ENCODE measurements at regions not wholly inside any gene's neighbourhood (a gene's known extent, or its start where the extent isn't known, plus 50 kb on each side); places are given as distances from the start of the nearest gene placed in this dataset.

DNA sequence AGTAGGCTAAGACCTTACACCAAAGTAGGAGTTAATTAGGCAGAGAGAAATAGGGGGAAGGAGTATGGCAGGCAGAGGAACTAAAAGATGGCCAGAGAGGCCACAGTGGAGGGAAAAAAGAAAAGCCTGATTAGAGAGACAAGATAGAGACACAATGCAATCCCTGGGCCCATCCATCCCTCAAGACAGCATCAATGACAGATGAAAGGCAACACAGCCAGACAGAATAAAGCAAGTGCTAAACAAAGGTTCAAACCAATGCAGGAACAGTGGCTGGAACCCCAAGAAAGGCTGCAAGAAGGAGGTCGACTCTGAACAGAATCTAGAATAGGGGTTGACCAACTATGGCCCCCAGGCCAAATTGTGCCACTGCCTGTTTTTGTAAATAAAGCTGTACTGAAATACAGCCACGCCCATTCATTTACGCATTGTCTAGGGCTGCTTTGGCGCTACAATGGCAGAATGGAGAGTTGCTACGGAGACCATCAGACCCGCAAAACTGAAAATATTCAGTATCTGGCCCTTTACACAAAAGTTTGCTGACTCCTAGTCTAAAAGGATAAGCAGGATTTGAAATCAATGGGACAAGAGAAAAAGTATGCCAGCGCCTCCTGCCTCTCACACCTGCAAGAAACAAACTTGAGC is 473.3 kb upstream of the PSMD7 start:
- no peaks in the 10 kb centered on the region for H3K36me3 ChIP-seq

DNA sequence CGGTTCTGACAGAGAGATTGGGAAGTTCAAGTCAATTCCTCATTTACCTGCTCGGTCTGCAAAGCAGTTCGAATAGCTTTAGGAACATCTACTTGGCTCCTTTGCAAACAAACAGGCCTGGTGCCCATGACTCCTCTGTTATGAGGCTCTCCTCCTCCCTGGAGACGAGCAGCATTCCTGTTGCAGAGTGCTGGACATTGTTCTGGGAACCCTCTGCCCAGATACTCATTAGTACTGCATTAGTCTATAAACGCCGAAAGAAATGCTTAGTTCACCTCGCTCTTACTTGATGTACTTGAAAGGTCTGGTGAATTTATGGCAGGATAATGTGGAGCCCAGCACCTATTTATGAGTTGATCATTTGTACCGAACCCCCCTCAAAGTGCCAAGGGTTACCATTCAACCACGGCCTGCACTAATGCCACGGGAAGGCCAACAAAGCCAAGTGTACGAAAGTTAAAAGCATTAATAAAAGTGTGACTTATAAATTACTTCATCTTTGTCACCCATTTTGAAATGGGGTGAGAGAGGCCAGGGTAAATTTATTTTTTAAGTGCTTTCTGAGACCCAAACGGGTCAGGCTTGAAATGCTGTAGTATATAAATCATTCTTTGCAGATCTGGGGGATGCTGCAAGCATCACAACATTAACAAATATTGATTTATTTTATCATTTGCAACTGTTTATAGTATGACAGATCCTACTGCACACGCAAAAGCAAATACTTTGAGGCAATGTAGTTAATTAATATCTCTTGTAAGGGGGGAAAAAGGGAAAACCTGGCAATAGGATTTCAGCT is 478.9 kb upstream of the PSMD7 start:
- Histone ChIP-seq H3K9me3 (no peaks in the 10 kb centered on the region), H3K27ac (no peak overlapping the region), H3K36me3 (no peaks in the 10 kb centered on the region), H3K9ac (no peak overlapping the region), H3K27me3 (no peaks in the 10 kb centered on the region), H3K4me3 (no peak overlapping the region), H3K4me2 (no peak overlapping the region), H4K20me1 (no peaks in the 10 kb centered on the region), H3K4me1 (no peaks in the 10 kb centered on the region)
- no peak for TF ChIP-seq Cebpa-rat (IDR thresholded peaks at IDR 0.05)

More for the DNA sequence above, 473.3 kb upstream of the PSMD7 start:
- Histone ChIP-seq H3K4me1 (no peaks in the 10 kb centered on the region), H3K9ac (no peak overlapping the region), H3K4me3 (no peak overlapping the region), H3K27ac (no peak overlapping the region), H3K27me3 (no peaks in the 10 kb centered on the region), H3K9me3 (no peaks in the 10 kb centered on the region), H3K4me2 (no peak overlapping the region), H4K20me1 (no peaks in the 10 kb centered on the region)
- TF ChIP-seq Cebpa-rat (IDR thresholded peaks at IDR 0.05), result no peak

DNA sequence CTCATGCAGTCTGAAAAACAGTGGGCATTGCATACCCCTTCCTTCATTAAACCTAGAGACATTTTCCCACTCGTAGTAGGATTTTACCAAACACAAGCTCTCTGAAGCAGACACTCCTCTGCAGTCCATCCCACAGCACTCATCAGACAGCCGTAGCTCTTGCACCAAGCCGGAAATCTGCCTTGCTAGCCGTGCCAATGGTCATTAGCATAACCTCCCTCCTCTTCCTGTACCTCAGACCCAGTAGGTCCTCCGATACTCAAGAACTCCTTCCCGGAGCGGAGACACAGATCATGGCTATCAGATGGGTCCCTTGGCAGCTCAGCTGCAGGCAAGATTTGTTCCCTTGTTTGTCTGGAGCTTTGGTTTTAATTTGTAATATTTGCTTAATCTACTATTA is 483.1 kb upstream of the PSMD7 start:
- Histone ChIP-seq H3K4me2 (no peak overlapping the region), H3K27ac (no peak overlapping the region), H3K27me3 (no peaks in the 10 kb centered on the region), H3K36me3 (no peaks in the 10 kb centered on the region), H4K20me1 (no peaks in the 10 kb centered on the region), H3K4me3 (no peak overlapping the region), H3K4me1 (no peaks in the 10 kb centered on the region), H3K9me3 (no peaks in the 10 kb centered on the region), H3K9ac (no peak overlapping the region)
- TF ChIP-seq Cebpa-rat (IDR thresholded peaks at IDR 0.05), result no peak

- no peak for TF ChIP-seq Cebpa-rat (IDR thresholded peaks at IDR 0.05)
- no peaks in the 10 kb centered on the region for H3K4me1 ChIP-seq
- no peaks in the 10 kb centered on the region for H3K9me3 ChIP-seq
- H3K4me2 ChIP-seq, result no peak overlapping the region
- H4K20me1 ChIP-seq, result no peaks in the 10 kb centered on the region
- H3K27ac ChIP-seq, result no peak overlapping the region
- H3K36me3 ChIP-seq, result no peaks in the 10 kb centered on the region
- H3K9ac ChIP-seq, result no peak overlapping the region
- H3K4me3 ChIP-seq, result no peak overlapping the region
- H3K27me3 ChIP-seq, result no peaks in the 10 kb centered on the region
Measured at GRCh38 chr16:73804456-73804855, 492.2 kb upstream of the PSMD7 start.

- no peak overlapping the region for H3K27ac ChIP-seq
- no peaks in the 10 kb centered on the region for H4K20me1 ChIP-seq
- H3K9me3 ChIP-seq, result no peaks in the 10 kb centered on the region
- no peak overlapping the region for H3K4me3 ChIP-seq
- H3K4me1 ChIP-seq, result no peaks in the 10 kb centered on the region
- TF ChIP-seq Cebpa-rat (IDR thresholded peaks at IDR 0.05), result no peak
- H3K9ac ChIP-seq, result no peak overlapping the region
- no peaks in the 10 kb centered on the region for H3K36me3 ChIP-seq
- H3K27me3 ChIP-seq, result no peaks in the 10 kb centered on the region
- no peak overlapping the region for H3K4me2 ChIP-seq
Measured at GRCh38 chr16:73798471-73798870, 498.1 kb upstream of the PSMD7 start.

DNA sequence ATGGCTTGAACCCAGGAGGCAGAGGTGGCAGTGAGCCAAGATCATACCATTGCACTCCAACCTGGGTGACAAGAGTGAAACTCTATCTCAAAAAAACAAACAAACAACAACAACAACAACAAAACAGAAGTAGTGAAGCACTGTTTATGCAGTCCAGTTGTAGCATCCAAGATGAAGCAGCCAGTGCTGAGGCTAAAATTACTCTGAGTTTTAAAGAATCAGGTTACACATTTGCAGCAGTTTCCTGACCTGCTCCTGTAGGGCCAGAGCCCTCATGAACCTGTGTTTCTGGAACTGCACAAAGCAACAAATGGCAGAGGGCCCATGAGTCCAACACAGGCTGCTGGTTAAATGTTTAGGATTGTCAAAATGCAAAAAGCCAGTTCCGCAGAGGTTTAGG is 499.5 kb upstream of the PSMD7 start:
- no peak overlapping the region for H3K4me2 ChIP-seq
- no peaks in the 10 kb centered on the region for H3K4me1 ChIP-seq
- H3K27me3 ChIP-seq, result no peaks in the 10 kb centered on the region
- H4K20me1 ChIP-seq, result no peaks in the 10 kb centered on the region
- TF ChIP-seq Cebpa-rat (IDR thresholded peaks at IDR 0.05), result no peak
- H3K36me3 ChIP-seq, result no peaks in the 10 kb centered on the region
- no peak overlapping the region for H3K27ac ChIP-seq
- no peaks in the 10 kb centered on the region for H3K9me3 ChIP-seq
- H3K9ac ChIP-seq, result no peak overlapping the region
- H3K4me3 ChIP-seq, result no peak overlapping the region

- H4K20me1 ChIP-seq, result no peaks in the 10 kb centered on the region
- no peaks in the 10 kb centered on the region for H3K9me3 ChIP-seq
- no peak overlapping the region for H3K27ac ChIP-seq
- no peak overlapping the region for H3K4me3 ChIP-seq
- H3K4me2 ChIP-seq, result no peak overlapping the region
- no peaks in the 10 kb centered on the region for H3K27me3 ChIP-seq
- no peaks in the 10 kb centered on the region for H3K36me3 ChIP-seq
- no peak overlapping the region for H3K9ac ChIP-seq
- no peak for TF ChIP-seq Cebpa-rat (IDR thresholded peaks at IDR 0.05)
- H3K4me1 ChIP-seq, result no peaks in the 10 kb centered on the region
Measured at GRCh38 chr16:73796241-73796640, 500.4 kb upstream of the PSMD7 start.

DNA sequence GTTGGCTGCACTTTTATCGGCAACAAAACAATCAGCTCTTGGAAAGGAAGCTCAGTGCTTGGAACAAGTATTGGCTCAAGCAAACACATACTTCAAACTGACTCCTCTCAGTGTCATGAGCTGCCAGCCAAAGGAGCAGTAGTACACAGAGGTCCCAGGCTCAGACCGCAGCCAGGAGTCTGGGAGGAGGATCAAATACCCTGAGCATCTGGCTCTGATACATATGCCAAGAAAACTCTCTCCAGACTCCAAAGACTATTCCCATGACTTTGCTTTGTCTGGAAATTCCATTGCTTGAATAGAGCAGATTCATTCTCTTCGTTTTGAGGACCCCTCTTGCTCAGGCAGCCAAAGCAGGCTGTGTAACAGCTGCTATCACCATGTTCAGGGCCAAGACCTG is 501.6 kb upstream of the PSMD7 start:
- Histone ChIP-seq H3K27me3 (no peaks in the 10 kb centered on the region), H3K36me3 (no peaks in the 10 kb centered on the region), H3K4me2 (no peak overlapping the region), H3K27ac (no peak overlapping the region), H3K4me3 (no peak overlapping the region), H3K9me3 (no peaks in the 10 kb centered on the region), H4K20me1 (no peaks in the 10 kb centered on the region), H3K9ac (no peak overlapping the region), H3K4me1 (no peaks in the 10 kb centered on the region)
- TF ChIP-seq Cebpa-rat (IDR thresholded peaks at IDR 0.05), result no peak

DNA sequence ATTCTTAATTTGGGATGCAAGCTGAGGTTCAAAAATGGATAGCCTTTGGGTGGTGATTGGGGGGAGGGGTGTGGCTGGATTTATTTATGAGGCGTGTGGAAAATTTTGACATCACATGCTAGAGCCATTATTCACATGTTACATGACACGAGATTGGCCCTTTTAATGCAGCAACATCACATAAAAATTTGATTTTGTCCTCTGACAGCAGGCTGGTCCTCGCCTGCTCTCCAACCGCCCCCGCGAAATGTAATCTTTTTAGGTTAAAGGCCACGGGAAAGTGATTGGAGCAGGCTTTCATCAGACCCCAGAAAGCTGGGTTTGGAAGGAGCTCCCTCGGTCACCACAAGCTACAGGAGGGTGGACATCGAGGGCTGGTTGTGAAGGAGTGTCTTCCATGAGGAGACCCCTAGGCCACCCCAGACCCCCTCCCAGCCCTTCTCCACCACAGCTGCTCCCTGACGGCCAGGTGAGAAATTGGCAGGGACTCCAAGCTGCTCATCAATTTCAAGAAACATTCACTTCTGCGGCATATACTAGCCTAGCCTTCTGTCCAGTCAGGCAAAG is 502.7 kb upstream of the PSMD7 start:
- no peaks in the 10 kb centered on the region for H3K9me3 ChIP-seq
- no peak overlapping the region for H3K27ac ChIP-seq
- H3K9ac ChIP-seq, result no peak overlapping the region
- no peaks in the 10 kb centered on the region for H3K4me1 ChIP-seq
- H4K20me1 ChIP-seq, result no peaks in the 10 kb centered on the region
- no peak overlapping the region for H3K4me3 ChIP-seq
- no peak overlapping the region for H3K4me2 ChIP-seq
- no peaks in the 10 kb centered on the region for H3K36me3 ChIP-seq
- TF ChIP-seq Cebpa-rat (IDR thresholded peaks at IDR 0.05), result no peak
- no peaks in the 10 kb centered on the region for H3K27me3 ChIP-seq

GRCh38 chr16:73793260-73793659 is 503.4 kb upstream of the PSMD7 start:
- Histone ChIP-seq H3K4me2 (no peak overlapping the region), H4K20me1 (no peaks in the 10 kb centered on the region), H3K27ac (no peak overlapping the region), H3K4me3 (no peak overlapping the region), H3K27me3 (no peaks in the 10 kb centered on the region), H3K9me3 (no peaks in the 10 kb centered on the region), H3K9ac (no peak overlapping the region), H3K36me3 (no peaks in the 10 kb centered on the region), H3K4me1 (no peaks in the 10 kb centered on the region)
- TF ChIP-seq Cebpa-rat (IDR thresholded peaks at IDR 0.05), result no peak

Measured in BLaER1 (cell line).